SK-N-SH treated with all-trans-retinoic acid at 6 μM for 48 hours (cell line): ENCODE measurements at regions not wholly inside any gene's neighbourhood (a gene's known extent, or its start where the extent isn't known, plus 50 kb on each side); places are given as distances from the start of the nearest gene placed in this dataset.

Source experiments
- ARNTL ChIP-seq: fragments of 450-650 bp; formaldehyde crosslinking; IDR thresholded peaks from 2 replicates; pipeline ENCODE4 v1.5.0; 2020; ENCODE audit warnings: low read depth, mild to moderate bottlenecking, moderate library complexity, borderline replicate concordance
- BACH2 ChIP-seq: fragments of 250-450 bp; sonication (Bioruptor Pico); IDR thresholded peaks from 2 replicates; pipeline ENCODE4 v1.9.0; 2021; ENCODE audit warnings: mild to moderate bottlenecking, borderline replicate concordance
- PATZ1 ChIP-seq: fragments of 250-450 bp; sonication (Bioruptor Pico); IDR thresholded peaks from 2 replicates; pipeline ENCODE4 v1.8.0; 2020; ENCODE audit warnings: mild to moderate bottlenecking, moderate library complexity, borderline replicate concordance
- RARB ChIP-seq: fragments of 250-450 bp; sonication (Bioruptor Pico); IDR thresholded peaks from 2 replicates; pipeline ENCODE4 v1.8.0; 2021; ENCODE audit warnings: mild to moderate bottlenecking, moderate library complexity
- ZFP30 ChIP-seq: fragments of 450-650 bp; formaldehyde crosslinking; IDR thresholded peaks from 2 replicates; pipeline ENCODE4 v1.5.0; 2022; ENCODE audit warnings: mild to moderate bottlenecking, moderate library complexity

- TF ChIP-seq PATZ1 (CRISPR knock-in tag) (no peak), ZFP30 (CRISPR knock-in tag) (no peak), RARB (CRISPR knock-in tag) (no peak), BACH2 (CRISPR knock-in tag) (no peak), ARNTL (CRISPR knock-in tag) (no peak)
These were observed 107.4 kb downstream of the NCOR2 start for GRCh38 chr12:124459852-124460645.
